ENCODE measurements at regions not wholly inside any gene's neighbourhood (a gene's known extent, or its start where the extent isn't known, plus 50 kb on each side); places are given as distances from the start of the nearest gene placed in this dataset.

DNA sequence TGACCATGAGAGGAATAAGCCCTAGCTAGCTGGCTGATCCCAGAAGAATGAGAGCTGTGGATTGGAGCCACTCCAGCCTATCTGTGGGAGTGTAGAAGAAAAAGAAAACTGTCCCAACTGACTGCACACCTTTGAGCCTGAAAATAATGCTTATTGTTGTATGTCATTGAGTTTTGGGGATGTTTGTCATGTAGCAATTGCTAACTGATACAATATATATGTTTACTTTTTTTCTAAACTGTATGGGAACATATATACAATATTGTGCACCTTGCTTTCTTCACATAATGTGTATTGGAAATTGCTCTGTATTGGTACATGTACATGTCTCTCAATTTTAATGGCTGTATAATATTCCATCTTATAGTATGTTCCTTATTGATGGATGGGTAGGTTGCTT, 124.0 kb upstream of the NLRP1 start:
- DNase-seq (ENCODE audit: low spot score in 2 of 2) (no peak), ATAC-seq (no peak)
- Mint-ChIP-seq H3K9me3 (peaks cover 0 to 5% of the 10 kb centered on the region in 2 donors), H3K27ac (no peak overlapping the region), H3K36me3 (no peaks in the 10 kb centered on the region)

DNA sequence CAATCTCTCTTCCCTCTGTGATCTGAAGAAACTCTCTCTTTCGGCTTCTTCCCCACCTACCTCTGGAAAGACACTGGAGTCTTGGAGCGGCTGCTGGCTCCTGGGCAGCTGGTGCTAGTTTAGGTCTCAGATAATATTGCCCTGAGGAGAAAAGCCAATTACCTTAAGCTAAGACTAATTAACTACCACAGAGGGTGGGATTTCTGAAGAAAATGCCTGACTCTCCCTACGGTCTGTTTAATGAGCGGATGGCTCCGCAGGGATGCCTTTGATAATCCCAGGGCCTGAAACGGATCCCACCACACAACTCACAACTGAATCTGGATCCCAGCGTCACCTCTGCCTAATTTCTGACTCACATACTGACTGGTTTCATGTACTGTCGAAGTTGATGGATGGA, 127.0 kb upstream of the NLRP1 start:
- peaks cover 0 to 5% of the 10 kb centered on the region in 2 donors for H3K9me3 Mint-ChIP-seq
- H3K27ac Mint-ChIP-seq: no peak overlapping the region
- ATAC-seq (no peak), DNase-seq (ENCODE audit: low spot score in 2 of 2) (no peak)
- H3K36me3 Mint-ChIP-seq: no peaks in the 10 kb centered on the region

DNA sequence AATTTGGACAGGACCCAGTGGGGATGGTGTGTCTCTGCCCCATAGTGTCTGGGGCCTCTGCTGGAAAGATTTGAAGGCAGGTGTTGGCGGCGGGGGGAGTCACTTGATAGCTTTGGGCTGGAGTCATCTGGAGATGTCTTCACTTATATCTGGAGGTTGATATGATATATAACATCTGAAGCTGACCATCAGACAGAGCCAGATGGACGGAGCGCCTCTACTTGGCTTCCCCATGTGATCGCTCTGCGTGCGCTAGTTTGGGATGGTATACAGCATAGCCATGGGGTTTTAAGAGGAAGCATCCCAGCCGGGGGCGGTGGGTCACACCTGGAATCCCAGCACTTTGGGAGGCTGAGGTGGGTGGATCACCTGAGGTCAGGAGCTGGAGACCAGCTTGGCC, 130.7 kb upstream of the NLRP1 start:
- no peak overlapping the region for H3K27ac Mint-ChIP-seq
- H3K36me3 Mint-ChIP-seq: no peaks in the 10 kb centered on the region
- H3K9me3 Mint-ChIP-seq: peaks cover 0 to 5% of the 10 kb centered on the region in 2 donors
- DNase-seq (ENCODE audit: low spot score in 2 of 2) (no peak), ATAC-seq (no peak)

DNA sequence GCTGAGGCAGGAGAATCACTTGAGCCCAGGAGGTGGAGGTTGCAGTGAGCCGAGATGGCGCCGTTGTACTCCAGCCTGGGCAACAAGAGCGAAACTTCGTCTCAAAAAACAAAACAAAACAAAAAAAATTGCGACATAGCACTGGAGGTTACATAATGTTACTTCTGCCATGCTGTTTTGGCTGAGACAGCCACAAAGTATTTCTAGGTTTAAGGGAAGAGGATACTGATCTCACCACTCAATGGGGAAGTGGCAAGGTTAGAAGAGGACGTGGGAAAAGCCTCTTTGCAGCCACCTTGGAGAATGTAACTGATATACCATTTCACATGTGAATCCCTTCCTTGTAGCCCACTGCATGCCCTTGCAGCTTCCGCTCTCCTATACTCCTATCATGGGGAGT, 131.2 kb upstream of the NLRP1 start:
- DNase-seq (ENCODE audit: low spot score in 2 of 2) (no peak), ATAC-seq (no peak)
- H3K36me3 Mint-ChIP-seq: no peaks in the 10 kb centered on the region
- H3K9me3 Mint-ChIP-seq: peaks cover 0 to under 1% of the 10 kb centered on the region in 2 donors
- H3K27ac Mint-ChIP-seq: no peak overlapping the region

DNA sequence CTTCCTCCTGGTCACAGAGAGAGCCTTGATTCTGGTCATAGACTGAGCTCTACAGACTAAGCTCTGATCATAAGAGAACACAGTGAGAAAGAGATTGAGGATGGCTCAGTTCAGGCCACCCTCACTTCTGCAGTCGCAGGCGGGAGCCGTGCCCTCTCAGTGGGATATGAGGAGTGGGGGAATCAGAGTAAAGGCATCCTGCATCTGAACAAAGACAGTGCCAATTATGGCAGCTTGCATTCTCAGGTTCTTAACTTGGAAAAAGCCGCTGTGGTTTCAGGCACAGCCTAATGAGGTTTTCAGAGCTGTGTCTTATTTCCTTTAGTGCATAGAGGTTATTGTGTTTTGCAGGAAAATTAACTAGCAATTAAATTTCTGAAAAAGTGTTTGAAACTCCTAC, 134.4 kb upstream of the NLRP1 start:
- H3K36me3 Mint-ChIP-seq: peaks cover 0 to 1% of the 10 kb centered on the region in 2 donors
- H3K27ac Mint-ChIP-seq: no peak overlapping the region
- no peaks in the 10 kb centered on the region for H3K9me3 Mint-ChIP-seq
- ATAC-seq (no peak), DNase-seq (ENCODE audit: low spot score in 2 of 2) (no peak)

DNA sequence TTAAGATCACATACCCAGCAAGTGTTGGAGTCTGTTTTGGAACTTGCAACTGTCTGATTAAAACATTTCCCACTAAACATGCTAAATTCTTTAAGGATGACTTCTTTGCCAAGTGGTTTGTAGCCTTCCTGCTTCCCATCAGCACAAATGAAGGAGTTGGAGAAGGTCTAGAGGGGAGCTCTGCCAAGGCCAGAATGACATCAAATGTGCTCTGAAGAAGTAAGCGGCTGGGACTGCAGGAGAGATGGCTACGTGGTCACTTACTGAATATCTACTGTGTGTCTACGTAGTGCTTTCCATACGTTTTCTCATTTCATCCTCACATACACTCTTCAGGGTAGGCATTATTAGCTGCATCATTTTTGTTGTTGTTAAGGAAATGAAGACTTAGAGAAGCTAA, 135.7 kb upstream of the NLRP1 start:
- no peak for DNase-seq (ENCODE audit: low spot score in 2 of 2)
- peaks cover 0 to 5% of the 10 kb centered on the region in 2 donors for H3K36me3 Mint-ChIP-seq
- no peak overlapping the region for H3K27ac Mint-ChIP-seq
- H3K9me3 Mint-ChIP-seq: no peaks in the 10 kb centered on the region
- no peak for ATAC-seq

DNA sequence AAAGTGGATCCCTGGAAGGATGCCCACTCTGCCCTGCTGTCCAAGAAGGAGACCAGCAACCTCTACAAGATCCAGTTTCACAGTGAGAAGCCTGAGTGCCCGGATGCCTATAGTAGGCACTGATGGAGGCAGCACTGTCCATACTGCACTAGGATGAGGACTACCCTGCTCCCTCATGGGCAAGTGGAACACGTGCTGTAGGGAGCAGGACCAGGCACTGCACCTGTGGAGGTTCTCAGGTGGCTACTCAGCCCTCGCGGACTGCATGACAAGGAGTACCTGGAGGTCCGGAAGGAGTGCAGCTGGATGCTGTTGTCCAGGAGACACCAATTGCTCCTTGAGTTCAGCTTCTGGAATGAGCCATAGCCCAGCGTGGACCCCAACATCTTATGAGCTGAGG, 146.1 kb upstream of the NLRP1 start:
- no peak for DNase-seq (ENCODE audit: low spot score in 2 of 2)
- no peaks in the 10 kb centered on the region for H3K9me3 Mint-ChIP-seq
- no peaks in the 10 kb centered on the region for H3K36me3 Mint-ChIP-seq
- H3K27ac Mint-ChIP-seq: no peak overlapping the region
- ATAC-seq: no peak

DNA sequence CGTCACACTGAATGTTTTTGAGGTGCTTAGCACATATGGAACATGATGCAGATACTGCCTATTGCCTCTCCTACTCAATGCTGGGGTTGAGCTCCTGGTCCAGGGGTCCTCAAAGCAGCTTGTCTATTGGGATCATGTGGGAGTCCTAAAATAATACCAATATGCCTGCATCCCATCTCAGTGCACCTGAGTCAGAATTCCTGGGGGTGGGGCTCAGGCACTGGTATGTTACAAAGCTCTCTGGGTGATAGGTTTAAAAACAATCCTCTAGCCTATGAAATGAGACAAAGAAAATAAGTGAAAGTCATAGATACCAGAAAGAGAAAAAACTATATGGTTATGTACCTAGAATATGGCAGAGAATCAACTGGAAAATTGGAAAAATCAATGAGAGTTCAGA, 156.6 kb upstream of the NLRP1 start:
- H3K36me3 Mint-ChIP-seq: no peaks in the 10 kb centered on the region
- ATAC-seq: no peak
- H3K27ac Mint-ChIP-seq: no peak overlapping the region
- no peak for DNase-seq (ENCODE audit: low spot score in 2 of 2)
- no peaks in the 10 kb centered on the region for H3K9me3 Mint-ChIP-seq

DNA sequence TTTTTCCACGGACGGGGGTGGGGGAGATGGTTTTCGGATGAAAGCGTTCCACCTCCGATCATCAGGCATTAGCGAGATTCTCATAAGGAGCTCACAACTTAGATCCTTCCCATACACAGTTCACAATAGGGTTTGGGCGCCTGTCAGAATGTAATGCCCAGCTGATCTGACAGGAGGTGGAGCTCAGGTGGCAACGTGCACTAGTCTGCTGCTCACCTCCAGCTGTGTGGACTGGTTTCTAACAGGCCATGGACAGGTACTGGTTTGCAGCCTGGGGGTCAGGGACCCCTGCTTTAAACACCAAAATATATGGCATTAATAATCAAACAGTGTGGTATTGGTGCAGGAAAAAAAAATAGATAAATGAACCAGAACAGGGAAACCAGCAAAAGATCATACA, 157.5 kb upstream of the NLRP1 start:
- ATAC-seq (no peak), DNase-seq (ENCODE audit: low spot score in 2 of 2) (no peak)
- H3K27ac Mint-ChIP-seq: no peak overlapping the region
- H3K36me3 Mint-ChIP-seq: no peaks in the 10 kb centered on the region
- no peaks in the 10 kb centered on the region for H3K9me3 Mint-ChIP-seq

DNA sequence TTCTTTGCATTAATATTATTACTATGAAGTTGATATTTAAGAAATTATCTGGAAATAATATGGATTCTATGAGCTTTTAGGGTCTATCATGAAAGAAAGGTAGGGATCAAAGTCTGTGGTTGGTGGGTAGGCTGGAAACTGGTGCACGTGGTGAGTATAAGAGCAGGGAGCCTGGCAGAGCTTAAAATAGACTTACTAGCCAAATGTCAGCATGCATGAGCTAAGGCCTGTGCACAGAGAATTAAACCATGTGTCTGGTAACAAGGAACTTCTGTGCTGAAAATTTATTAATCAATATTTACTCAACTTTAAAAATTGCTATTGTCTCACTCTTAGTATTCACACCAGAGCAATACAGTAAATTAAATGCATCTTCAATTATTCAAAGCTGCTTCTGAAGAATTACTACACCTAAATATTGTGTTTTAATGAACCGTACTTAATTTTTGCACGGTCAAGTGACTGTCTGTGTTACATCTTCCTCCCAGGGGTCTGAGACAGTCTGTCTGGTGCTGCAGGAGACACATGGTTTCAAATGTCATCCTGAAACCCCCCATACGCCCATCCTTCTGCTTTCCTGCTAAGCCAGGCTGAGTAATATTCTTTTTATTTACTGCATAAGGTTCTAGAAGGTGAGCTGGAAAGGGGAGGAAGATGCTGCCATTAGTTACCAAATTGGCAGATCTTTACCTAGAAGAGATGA, 161.0 kb upstream of the NLRP1 start:
- DNase-seq (ENCODE audit: low spot score in 2 of 2): no peak
- ATAC-seq: no peak
- H3K36me3 Mint-ChIP-seq: no peaks in the 10 kb centered on the region
- no peaks in the 10 kb centered on the region for H3K9me3 Mint-ChIP-seq
- H3K27ac Mint-ChIP-seq: no peak overlapping the region

DNA sequence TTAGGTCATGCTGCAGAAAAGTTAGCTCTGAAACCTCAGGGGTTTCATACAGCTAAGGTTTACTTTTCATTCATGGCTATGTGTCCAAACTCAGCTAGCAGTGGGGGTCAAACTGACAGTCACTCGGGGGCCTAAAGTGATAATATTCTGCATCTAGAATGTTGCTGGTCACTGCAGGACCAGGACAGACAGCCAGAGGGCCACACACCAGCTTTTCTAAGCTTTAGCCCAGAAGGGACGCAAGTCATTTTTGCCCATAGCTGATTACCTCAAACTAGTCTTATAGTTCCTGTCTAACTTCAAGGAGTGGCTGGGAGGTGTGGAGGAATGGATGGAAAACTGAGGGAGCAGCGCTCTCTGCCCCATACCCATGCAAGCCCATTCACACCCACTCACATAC, 163.0 kb upstream of the NLRP1 start:
- Mint-ChIP-seq H3K27ac (no peak overlapping the region), H3K36me3 (no peaks in the 10 kb centered on the region)
- ATAC-seq: no peak

DNA sequence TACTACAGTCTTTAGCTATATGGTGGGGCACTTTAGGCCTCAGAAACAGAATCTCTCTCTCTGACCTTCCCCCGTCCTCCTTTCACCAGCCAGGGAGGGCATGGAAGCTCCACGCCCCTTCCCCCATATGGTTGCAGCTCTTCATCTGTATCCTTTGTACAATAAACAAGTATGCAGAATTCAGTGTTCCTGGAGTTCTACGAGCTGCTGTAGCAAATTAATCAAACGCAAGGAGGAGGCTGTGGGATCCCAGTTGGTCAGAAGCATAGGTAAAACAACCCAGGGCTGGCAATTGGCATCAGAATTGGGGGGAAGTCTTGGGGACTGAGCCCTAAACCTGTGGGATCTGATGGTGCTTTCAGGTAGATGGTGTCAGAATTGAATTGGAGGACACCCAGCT, 163.7 kb upstream of the NLRP1 start:
- ATAC-seq (no peak), DNase-seq (ENCODE audit: low spot score in 2 of 2) (no peak)
- Mint-ChIP-seq H3K36me3 (no peaks in the 10 kb centered on the region), H3K27ac (no peak overlapping the region), H3K9me3 (no peaks in the 10 kb centered on the region)

More for the DNA sequence above, 163.0 kb upstream of the NLRP1 start:
- DNase-seq (ENCODE audit: low spot score in 2 of 2): no peak
- no peaks in the 10 kb centered on the region for H3K9me3 Mint-ChIP-seq

DNA sequence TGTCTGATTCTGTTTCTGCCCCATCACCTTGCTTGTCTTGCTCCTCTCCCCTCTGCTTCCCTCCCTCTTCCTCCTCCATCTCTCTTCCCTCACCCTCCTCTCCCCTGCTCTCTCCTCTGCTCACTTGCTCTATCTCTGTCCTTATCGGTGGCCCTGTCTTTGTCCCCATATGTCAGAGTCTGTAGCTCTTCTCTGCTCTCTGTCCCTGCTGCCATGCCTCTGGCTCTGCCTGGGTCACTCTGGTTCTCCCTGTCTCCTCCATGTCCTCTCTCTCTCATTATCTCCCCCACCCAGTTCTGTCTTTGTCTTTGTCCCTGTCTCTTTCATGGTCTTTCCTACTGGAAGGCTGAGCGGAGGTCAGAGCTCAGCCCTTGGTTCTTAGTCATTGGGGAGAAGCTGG, 169.1 kb upstream of the NLRP1 start:
- no peak overlapping the region for H3K27ac Mint-ChIP-seq

DNA sequence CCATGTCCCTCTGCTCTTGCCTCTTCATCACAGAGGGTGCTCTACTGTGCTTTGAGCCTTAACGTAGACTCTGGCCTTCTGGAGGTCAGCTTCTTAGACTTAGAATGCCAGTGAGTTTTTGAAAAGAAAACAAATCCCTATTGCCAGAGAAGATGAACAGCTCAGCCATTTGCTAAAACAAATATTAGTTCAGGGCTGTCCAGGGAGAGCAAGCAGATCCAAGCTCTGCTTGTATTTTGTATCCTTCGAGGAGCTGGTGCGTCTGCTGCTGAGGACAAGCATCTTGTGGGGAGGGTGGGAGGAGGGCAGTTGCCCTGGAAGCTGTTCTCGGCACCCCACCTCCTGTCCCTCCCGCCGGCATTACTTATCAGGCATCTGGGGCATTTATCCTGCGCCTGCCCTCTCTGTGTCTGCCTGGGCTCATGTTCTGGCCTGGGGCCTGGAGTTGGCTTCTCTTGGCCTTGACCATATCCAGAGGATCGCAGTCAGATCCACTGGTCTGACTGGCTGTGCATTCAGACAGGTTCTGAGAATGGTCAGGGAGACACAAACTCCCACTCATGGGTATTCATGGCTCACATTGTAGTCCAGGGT, 173.1 kb upstream of the NLRP1 start:
- Mint-ChIP-seq H3K9me3 (no peaks in the 10 kb centered on the region), H3K27ac (peak overlapping the region in 1 of 2 donors; percentile 66), H3K36me3 (no peaks in the 10 kb centered on the region)
- no peak for ATAC-seq
- DNase-seq (ENCODE audit: low spot score in 2 of 2): no peak

More for the DNA sequence above, 169.1 kb upstream of the NLRP1 start:
- Mint-ChIP-seq H3K36me3 (no peaks in the 10 kb centered on the region), H3K9me3 (no peaks in the 10 kb centered on the region)
- DNase-seq (ENCODE audit: low spot score in 2 of 2) (no peak), ATAC-seq (no peak)

DNA sequence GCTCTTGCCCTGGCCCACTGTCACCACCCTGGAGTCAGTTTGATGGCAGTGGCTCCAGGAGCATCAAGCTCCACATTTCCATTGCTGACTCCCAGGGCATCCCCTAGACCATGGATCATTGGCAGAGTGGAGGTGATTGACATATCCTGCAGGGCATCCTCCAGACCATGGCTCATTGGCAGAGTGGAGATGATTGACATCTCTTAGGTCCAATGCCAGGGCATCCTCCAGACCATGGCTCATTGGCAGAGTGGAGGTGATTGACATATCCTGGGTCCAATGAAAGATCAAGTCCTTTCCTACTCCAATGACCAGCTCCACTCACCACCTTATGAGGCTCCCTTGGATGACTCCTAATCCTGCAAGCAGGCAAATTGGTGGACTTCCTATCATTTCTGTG, 174.3 kb upstream of the NLRP1 start:
- Mint-ChIP-seq H3K36me3 (no peaks in the 10 kb centered on the region), H3K9me3 (no peaks in the 10 kb centered on the region), H3K27ac (no peak overlapping the region)
- ATAC-seq: peak; percentile 37 to 87
- DNase-seq (ENCODE audit: low spot score in 2 of 2): no peak

DNA sequence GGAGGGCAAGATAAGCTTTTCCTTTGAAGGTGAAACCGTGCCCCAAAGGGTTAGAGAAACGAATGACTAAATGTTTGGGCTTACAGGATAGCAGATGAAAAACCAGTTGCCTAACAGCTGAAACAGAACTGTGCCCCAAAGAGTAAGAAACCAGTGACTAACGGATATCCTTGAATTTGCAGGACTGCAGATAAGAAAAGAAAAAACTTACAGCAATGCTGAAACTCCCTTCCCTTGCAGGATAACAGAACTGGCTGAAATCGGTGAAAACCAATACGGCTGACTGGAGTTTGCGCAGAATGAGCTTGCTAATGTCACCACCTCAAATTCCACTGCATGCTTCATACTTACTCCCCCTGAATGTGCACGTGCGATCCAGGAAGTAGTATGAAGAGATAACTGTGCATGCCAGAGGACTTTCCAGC, 175.2 kb upstream of the NLRP1 start:
- Mint-ChIP-seq H3K27ac (no peak overlapping the region), H3K36me3 (no peaks in the 10 kb centered on the region), H3K9me3 (no peaks in the 10 kb centered on the region)
- DNase-seq (ENCODE audit: low spot score in 2 of 2): no peak
- peak in 1 of 2 donors; percentile 39 for ATAC-seq

DNA sequence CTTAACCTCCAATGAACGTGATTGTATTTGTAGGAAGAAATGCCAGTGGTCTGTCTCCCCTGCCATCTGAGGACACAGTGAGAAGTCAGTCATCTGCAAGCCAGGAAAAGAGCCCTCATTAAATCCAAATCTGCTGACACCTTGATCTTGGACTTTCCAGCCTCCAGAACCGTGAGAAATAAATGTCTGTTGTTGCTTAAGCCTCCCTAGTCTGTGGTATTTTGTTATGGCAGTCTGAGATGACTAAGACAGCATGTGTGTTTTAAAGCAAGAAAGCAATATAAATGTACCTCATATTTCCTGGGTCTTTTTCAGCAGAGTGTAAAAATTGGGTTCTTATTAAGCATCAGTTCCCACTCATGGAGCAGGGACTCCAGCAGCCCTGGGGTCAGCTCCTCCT, 177.9 kb upstream of the NLRP1 start:
- Mint-ChIP-seq H3K27ac (no peak overlapping the region), H3K36me3 (no peaks in the 10 kb centered on the region), H3K9me3 (no peaks in the 10 kb centered on the region)
- DNase-seq (ENCODE audit: low spot score in 2 of 2) (no peak), ATAC-seq (no peak)

DNA sequence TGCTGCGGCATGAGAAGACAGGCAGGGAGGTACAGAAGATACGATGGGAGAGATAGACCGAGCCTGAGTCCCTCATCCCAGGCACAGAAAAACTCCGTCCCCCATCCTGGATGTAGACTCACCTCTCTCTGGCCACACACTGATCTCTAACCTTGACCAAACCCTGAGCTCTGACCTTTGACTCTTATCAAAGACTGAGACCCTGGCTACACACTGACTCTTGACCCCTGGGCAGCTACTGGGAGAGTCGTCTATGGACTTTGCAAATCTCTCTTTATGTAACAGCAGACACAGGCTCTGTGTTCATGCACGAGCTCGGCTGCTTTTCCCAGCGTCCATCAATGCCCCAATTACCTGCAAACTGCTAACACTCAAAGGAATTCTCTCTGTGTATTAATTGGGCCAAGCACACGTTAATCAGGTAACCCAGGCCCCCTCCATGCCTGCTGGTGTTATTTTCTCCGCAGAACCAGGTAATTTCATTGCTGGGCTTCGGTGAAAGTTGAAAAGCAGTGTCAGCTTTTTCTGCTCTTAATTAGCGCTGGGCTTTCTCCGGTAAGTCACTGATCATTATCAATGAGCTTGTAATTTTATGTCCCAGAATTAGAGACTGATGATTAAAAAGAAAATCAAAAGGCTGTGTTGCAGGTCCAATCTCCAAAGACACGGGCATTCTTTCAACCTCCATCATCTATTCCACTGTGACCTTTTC, 179.4 kb upstream of the NLRP1 start:
- Mint-ChIP-seq H3K9me3 (no peaks in the 10 kb centered on the region), H3K36me3 (no peaks in the 10 kb centered on the region), H3K27ac (no peak overlapping the region)
- ATAC-seq: no peak
- no peak for DNase-seq (ENCODE audit: low spot score in 2 of 2)

Measured in activated naive CD4-positive, alpha-beta T cell treated with anti-CD3 and anti-CD28 coated beads, Interleukin-2, amount 50 U/mL, for 72 hours (primary cell).